ENCODE measurements at regions not wholly inside any gene's neighbourhood (a gene's known extent, or its start where the extent isn't known, plus 50 kb on each side); places are given as distances from the start of the nearest gene placed in this dataset.

DNA sequence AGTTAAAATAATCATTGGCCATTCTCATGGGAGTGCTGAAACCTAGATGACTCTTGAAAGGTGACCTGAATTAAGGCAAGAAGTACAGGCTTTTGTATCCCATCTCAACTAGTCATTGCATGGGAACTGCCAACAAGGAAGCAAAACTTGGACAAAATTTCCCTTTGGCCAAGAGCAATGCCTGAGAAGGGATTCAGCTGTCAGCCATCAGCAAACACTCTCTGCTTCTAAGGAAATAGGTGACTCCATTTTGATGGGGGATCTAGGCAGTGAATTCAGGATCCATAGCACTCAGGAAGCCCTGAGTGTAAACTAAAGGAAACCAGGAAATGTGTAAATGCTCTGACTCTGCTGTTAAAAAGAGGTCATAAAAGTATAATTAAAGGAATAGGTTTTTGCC is 221.5 kb upstream of the TMEM229A start:
- BruUV-seq (replicated peaks): no TSS peak
- H3K79me2 ChIP-seq (ENCODE audit: insufficient read depth, low read length): no peaks in the 10 kb centered on the region
- intact Hi-C loops (cut with micrococcal nuclease; ENCODE audit: unreplicated experiment): no loop called here
- no peak overlapping the region for H3K4me3 ChIP-seq (replicated peaks in 1 of 3; ENCODE audit: insufficient read depth in 1 of 3, low read depth in 2 of 3, low read length in 3 of 3)
- no peak overlapping the region for H3K4me2 ChIP-seq (ENCODE audit: low read depth, low read length)
- ChIA-PET POLR2A (no interaction called here), CTCF (ENCODE audit: low intra/inter-chr PET ratio, low total read pairs) (no interaction called here)
- no peaks in the 10 kb centered on the region for H3K36me3 ChIP-seq (replicated peaks in 1 of 2; ENCODE audit: control insufficient read depth in 1 of 2, insufficient read depth in 2 of 2, low read length in 2 of 2)
- no peak overlapping the region for H2AFZ ChIP-seq (ENCODE audit: low read length)
- H3K27ac ChIP-seq (ENCODE audit: extremely low read length, insufficient read depth, low read length): no peak overlapping the region
- FAIRE-seq (no peak), DNase-seq (ENCODE audit: low spot score) (no peak), ATAC-seq (no peak)
- in situ Hi-C loops (cut with HindIII; ENCODE audit: extremely low pct_ligation_motif_present, low pct_unique_long_range_greater_than_20kb): no loop called here
- no peaks in the 10 kb centered on the region for H3K27me3 ChIP-seq (ENCODE audit: control insufficient read depth in 1 of 2, insufficient read depth in 2 of 2, low read length in 2 of 2)
- H3K9ac ChIP-seq (ENCODE audit: insufficient read depth, low read depth, low read length): no peak overlapping the region
- no peaks in the 10 kb centered on the region for H4K20me1 ChIP-seq (ENCODE audit: insufficient read depth, low read length)
- TF ChIP-seq SMAD3 (CRISPR knock-in tag; IDR thresholded peaks at IDR 0.05): no peak
- TF ChIP-seq FOXA3 (CRISPR knock-in tag; IDR thresholded peaks at IDR 0.05): no peak
- TF ChIP-seq, protein P1, sequence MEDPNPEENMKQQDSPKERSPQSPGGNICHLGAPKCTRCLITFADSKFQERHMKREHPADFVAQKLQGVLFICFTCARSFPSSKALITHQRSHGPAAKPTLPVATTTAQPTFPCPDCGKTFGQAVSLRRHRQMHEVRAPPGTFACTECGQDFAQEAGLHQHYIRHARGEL (CRISPR knock-in tag; IDR thresholded peaks at IDR 0.05): no peak
- no peak for TF ChIP-seq ZFY (CRISPR knock-in tag; IDR thresholded peaks at IDR 0.05)
- TF ChIP-seq FOXM1 (CRISPR knock-in tag; IDR thresholded peaks at IDR 0.05): no peak
- TF ChIP-seq ZNF484 (CRISPR knock-in tag; IDR thresholded peaks at IDR 0.05; ENCODE audit: borderline replicate concordance, low read depth): no peak
- TF ChIP-seq ZNF30 (CRISPR knock-in tag; IDR thresholded peaks at IDR 0.05): no peak
- TF ChIP-seq, protein P2, sequence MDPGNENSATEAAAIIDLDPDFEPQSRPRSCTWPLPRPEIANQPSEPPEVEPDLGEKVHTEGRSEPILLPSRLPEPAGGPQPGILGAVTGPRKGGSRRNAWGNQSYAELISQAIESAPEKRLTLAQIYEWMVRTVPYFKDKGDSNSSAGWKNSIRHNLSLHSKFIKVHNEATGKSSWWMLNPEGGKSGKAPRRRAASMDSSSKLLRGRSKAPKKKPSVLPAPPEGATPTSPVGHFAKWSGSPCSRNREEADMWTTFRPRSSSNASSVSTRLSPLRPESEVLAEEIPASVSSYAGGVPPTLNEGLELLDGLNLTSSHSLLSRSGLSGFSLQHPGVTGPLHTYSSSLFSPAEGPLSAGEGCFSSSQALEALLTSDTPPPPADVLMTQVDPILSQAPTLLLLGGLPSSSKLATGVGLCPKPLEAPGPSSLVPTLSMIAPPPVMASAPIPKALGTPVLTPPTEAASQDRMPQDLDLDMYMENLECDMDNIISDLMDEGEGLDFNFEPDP (CRISPR knock-in tag; conservative IDR thresholded peaks at IDR 0.05): no peak
- TF ChIP-seq GATA4 (IDR thresholded peaks at IDR 0.05; ENCODE audit: borderline replicate concordance, low read depth): no peak
- no peak for TF ChIP-seq MAZ (IDR thresholded peaks at IDR 0.05; ENCODE audit: borderline replicate concordance, low read depth, low read length)
- TF ChIP-seq MAZ (CRISPR knock-in tag; IDR thresholded peaks at IDR 0.05; ENCODE audit: low read depth): no peak
- TF ChIP-seq, protein P3, sequence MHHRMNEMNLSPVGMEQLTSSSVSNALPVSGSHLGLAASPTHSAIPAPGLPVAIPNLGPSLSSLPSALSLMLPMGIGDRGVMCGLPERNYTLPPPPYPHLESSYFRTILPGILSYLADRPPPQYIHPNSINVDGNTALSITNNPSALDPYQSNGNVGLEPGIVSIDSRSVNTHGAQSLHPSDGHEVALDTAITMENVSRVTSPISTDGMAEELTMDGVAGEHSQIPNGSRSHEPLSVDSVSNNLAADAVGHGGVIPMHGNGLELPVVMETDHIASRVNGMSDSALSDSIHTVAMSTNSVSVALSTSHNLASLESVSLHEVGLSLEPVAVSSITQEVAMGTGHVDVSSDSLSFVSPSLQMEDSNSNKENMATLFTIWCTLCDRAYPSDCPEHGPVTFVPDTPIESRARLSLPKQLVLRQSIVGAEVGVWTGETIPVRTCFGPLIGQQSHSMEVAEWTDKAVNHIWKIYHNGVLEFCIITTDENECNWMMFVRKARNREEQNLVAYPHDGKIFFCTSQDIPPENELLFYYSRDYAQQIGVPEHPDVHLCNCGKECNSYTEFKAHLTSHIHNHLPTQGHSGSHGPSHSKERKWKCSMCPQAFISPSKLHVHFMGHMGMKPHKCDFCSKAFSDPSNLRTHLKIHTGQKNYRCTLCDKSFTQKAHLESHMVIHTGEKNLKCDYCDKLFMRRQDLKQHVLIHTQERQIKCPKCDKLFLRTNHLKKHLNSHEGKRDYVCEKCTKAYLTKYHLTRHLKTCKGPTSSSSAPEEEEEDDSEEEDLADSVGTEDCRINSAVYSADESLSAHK (CRISPR knock-in tag; IDR thresholded peaks at IDR 0.05; ENCODE audit: borderline replicate concordance): no peak
- no peak for TF ChIP-seq FOXK1 (CRISPR knock-in tag; IDR thresholded peaks at IDR 0.05; ENCODE audit: borderline replicate concordance, low read depth)
- TF ChIP-seq ZNF460 (CRISPR knock-in tag; IDR thresholded peaks at IDR 0.05; ENCODE audit: borderline replicate concordance): no peak
- TF ChIP-seq, protein P4, sequence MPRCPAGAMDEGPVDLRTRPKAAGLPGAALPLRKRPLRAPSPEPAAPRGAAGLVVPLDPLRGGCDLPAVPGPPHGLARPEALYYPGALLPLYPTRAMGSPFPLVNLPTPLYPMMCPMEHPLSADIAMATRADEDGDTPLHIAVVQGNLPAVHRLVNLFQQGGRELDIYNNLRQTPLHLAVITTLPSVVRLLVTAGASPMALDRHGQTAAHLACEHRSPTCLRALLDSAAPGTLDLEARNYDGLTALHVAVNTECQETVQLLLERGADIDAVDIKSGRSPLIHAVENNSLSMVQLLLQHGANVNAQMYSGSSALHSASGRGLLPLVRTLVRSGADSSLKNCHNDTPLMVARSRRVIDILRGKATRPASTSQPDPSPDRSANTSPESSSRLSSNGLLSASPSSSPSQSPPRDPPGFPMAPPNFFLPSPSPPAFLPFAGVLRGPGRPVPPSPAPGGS (CRISPR knock-in tag; IDR thresholded peaks at IDR 0.05): no peak
- TF ChIP-seq XRCC5 (optimal IDR thresholded peaks at IDR 0.05; ENCODE audit: low read length): no peak
- TF ChIP-seq ZNF570 (CRISPR knock-in tag; IDR thresholded peaks at IDR 0.05; ENCODE audit: borderline replicate concordance): no peak
- no peak for TF ChIP-seq EHMT2 (IDR thresholded peaks at IDR 0.05; ENCODE audit: borderline replicate concordance, low read depth, low read length)
- TF ChIP-seq ZNF75D (CRISPR knock-in tag; IDR thresholded peaks at IDR 0.05; ENCODE audit: borderline replicate concordance): no peak
- H3K4me1 ChIP-seq (ENCODE audit: insufficient read depth, low read length): no peaks in the 10 kb centered on the region
- H3K9me3 ChIP-seq (ENCODE audit: low read length): no peaks in the 10 kb centered on the region
